Peyer's patch (tissue), 4 donors: ENCODE measurements at regions not wholly inside any gene's neighbourhood (a gene's known extent, or its start where the extent isn't known, plus 50 kb on each side); places are given as distances from the start of the nearest gene placed in this dataset.

Source experiments
- DNase-seq, 3 donors: peaks; one replicate each; pipeline ENCODE4 v3.0.0-alpha.2; 2017 to 2019
- H3K27ac ChIP-seq, 4 donors: fragments of 200-600 bp; sonication (generic); one replicate each; pipeline ENCODE4 v1.5.1; 2016 to 2019
- H3K27me3 ChIP-seq, 2 donors: fragments of 200-600 bp; sonication (generic); one replicate each; pipeline ENCODE4 v1.5.1; 2019
- H3K36me3 ChIP-seq, 3 donors: fragments of 200-600 bp; sonication (generic); one replicate each; pipeline ENCODE4 v1.5.1; 2016 to 2019
- H3K4me1 ChIP-seq, 4 donors: fragments of 200-600 bp; sonication (generic); one replicate each; pipeline ENCODE4 v1.5.1; 2016 to 2019
- H3K4me3 ChIP-seq, 4 donors: fragments of 200-600 bp; sonication (generic); 1 replicate in 3 of 4; 2 replicates in 1 of 4; pipeline ENCODE4 v1.5.1; 2016 to 2019; ENCODE audit warnings: mild to moderate bottlenecking in 1 of 4
- H3K9me3 ChIP-seq, 4 donors: fragments of 200-600 bp; sonication (generic); one replicate each; pipeline ENCODE4 v1.5.1; 2016 to 2019; ENCODE audit warnings: mild to moderate bottlenecking in 1 of 4
- CTCF ChIP-seq, 6 experiments: fragments of 450-650 bp in 4 of 6; fragments of 200-600 bp in 2 of 6; sonication (generic) in 1 of 6; IDR thresholded peaks; one replicate each; pipeline ENCODE4 v1.5.1; 2017 to 2019; ENCODE audit warnings: antibody characterized with exemption in 6 of 6, mild to moderate bottlenecking in 3 of 6, moderate library complexity in 1 of 6
- POLR2A ChIP-seq, 2 donors: fragments of 450-650 bp; IDR thresholded peaks; one replicate each; pipeline ENCODE4 v1.5.1; 2017; ENCODE audit warnings: antibody characterized with exemption in 2 of 2, mild to moderate bottlenecking in 2 of 2, moderate library complexity in 2 of 2

GRCh38 chr2:75315436-75315835 lies 116.1 kb upstream of the TACR1 start:
- Histone ChIP-seq H3K9me3 (no peaks in the 10 kb centered on the region), H3K4me3 (no peak overlapping the region), H3K27me3 (no peaks in the 10 kb centered on the region), H3K36me3 (no peaks in the 10 kb centered on the region), H3K4me1 (no peaks in the 10 kb centered on the region), H3K27ac (no peak overlapping the region)
- DNase-seq, result no peak
- TF ChIP-seq POLR2A (IDR thresholded peaks at IDR 0.05) (no peak), CTCF (IDR thresholded peaks at IDR 0.05) (no peak)

GRCh38 chr2:75311993-75312392 lies 112.7 kb upstream of the TACR1 start:
- Histone ChIP-seq H3K9me3 (no peaks in the 10 kb centered on the region), H3K36me3 (no peaks in the 10 kb centered on the region), H3K4me1 (no peaks in the 10 kb centered on the region), H3K27ac (no peak overlapping the region), H3K27me3 (no peaks in the 10 kb centered on the region), H3K4me3 (no peak overlapping the region)
- peak in 2 of 3 donors; percentile 53 to 58 for DNase-seq
- TF ChIP-seq POLR2A (IDR thresholded peaks at IDR 0.05) (no peak), CTCF (IDR thresholded peaks at IDR 0.05) (peak in 1 of 6 experiments; percentile 25)

- H3K4me3 ChIP-seq, result no peak overlapping the region
- no peak overlapping the region for H3K27ac ChIP-seq
- H3K9me3 ChIP-seq, result no peaks in the 10 kb centered on the region
- no peaks in the 10 kb centered on the region for H3K27me3 ChIP-seq
- DNase-seq, result no peak
- H3K36me3 ChIP-seq, result no peaks in the 10 kb centered on the region
- no peaks in the 10 kb centered on the region for H3K4me1 ChIP-seq
- TF ChIP-seq POLR2A (IDR thresholded peaks at IDR 0.05) (no peak), CTCF (IDR thresholded peaks at IDR 0.05) (no peak)
Observed at GRCh38 chr2:75311521-75311920, 112.2 kb upstream of the TACR1 start.

DNA sequence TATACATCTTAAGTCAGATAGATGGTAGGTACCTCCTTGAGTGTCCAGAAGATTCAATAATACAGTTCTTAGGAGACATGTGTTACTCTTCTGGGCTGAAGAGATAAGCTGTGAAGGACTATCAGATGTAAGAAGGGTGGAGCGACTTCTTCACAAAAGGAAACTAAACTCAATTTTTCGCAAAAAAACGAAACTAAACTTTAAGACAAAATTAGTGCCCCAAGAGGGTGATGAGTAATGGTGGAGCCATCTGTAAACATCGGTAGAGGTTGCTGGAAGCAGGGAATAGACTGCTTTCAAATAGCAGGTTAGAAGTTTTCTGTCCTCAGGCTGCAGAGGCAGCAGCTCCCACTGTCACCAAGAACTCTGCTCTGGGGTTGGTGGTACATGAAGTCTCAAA lies 111.6 kb upstream of the TACR1 start:
- no peaks in the 10 kb centered on the region for H3K9me3 ChIP-seq
- TF ChIP-seq CTCF (IDR thresholded peaks at IDR 0.05) (no peak), POLR2A (IDR thresholded peaks at IDR 0.05) (no peak)
- H3K27me3 ChIP-seq, result no peaks in the 10 kb centered on the region
- no peaks in the 10 kb centered on the region for H3K36me3 ChIP-seq
- H3K4me1 ChIP-seq, result no peaks in the 10 kb centered on the region
- no peak overlapping the region for H3K27ac ChIP-seq
- no peak overlapping the region for H3K4me3 ChIP-seq
- no peak for DNase-seq

- no peak overlapping the region for H3K27ac ChIP-seq
- no peaks in the 10 kb centered on the region for H3K36me3 ChIP-seq
- DNase-seq, result no peak
- no peaks in the 10 kb centered on the region for H3K27me3 ChIP-seq
- no peak overlapping the region for H3K4me3 ChIP-seq
- H3K4me1 ChIP-seq, result no peaks in the 10 kb centered on the region
- H3K9me3 ChIP-seq, result no peaks in the 10 kb centered on the region
- TF ChIP-seq CTCF (IDR thresholded peaks at IDR 0.05), result no peak
- no peak for TF ChIP-seq POLR2A (IDR thresholded peaks at IDR 0.05)
Observed at GRCh38 chr2:75309596-75310463, 110.5 kb upstream of the TACR1 start.
